ENCODE measurements at regions not wholly inside any gene's neighbourhood (a gene's known extent, or its start where the extent isn't known, plus 50 kb on each side); places are given as distances from the start of the nearest gene placed in this dataset.

DNA sequence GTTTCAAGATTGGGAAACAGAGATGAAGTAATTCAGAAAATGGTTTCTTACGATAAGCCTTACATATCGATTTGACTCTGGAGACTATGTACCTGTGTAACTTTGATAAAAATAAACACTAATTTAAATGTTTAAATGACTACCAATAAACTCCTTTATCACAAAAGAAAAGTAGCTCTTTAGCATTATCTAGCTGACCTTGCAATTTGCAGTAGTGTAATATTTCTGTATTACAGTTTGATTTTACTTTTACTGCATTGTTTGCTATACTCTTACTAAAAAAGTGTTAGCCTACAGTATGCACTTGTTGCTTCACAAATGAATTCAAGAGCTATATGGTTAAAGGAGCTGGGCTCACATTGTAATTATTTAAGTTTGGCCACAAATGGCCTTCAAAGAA lies 77.8 kb upstream of the ZNF804B start:
- no peak for DNase-seq (ENCODE audit: low read depth)
- no peak overlapping the region for H3K4me3 ChIP-seq (ENCODE audit: low read length)
- TF ChIP-seq, protein P1, sequence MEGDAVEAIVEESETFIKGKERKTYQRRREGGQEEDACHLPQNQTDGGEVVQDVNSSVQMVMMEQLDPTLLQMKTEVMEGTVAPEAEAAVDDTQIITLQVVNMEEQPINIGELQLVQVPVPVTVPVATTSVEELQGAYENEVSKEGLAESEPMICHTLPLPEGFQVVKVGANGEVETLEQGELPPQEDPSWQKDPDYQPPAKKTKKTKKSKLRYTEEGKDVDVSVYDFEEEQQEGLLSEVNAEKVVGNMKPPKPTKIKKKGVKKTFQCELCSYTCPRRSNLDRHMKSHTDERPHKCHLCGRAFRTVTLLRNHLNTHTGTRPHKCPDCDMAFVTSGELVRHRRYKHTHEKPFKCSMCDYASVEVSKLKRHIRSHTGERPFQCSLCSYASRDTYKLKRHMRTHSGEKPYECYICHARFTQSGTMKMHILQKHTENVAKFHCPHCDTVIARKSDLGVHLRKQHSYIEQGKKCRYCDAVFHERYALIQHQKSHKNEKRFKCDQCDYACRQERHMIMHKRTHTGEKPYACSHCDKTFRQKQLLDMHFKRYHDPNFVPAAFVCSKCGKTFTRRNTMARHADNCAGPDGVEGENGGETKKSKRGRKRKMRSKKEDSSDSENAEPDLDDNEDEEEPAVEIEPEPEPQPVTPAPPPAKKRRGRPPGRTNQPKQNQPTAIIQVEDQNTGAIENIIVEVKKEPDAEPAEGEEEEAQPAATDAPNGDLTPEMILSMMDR (conservative IDR thresholded peaks at IDR 0.05; ENCODE audit: low read depth, low read length), result no peak

DNA sequence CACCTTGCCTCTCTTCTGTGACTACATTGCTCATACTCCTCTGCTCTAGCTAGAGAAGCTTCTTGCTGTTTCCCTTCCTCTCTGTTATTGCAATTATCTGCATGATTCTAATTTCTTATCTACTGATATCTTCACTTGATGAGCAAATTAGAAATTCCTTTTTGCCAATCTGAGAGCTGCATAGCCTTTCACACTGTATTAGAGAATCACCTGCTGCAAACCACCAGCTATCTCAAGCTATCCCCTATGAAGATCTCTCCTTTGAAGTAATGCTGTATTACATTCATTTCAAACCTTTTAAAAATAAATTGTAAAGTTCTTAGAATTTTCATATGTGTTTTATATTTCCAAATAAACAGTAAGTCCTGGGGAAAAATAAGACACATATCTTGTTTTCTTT lies 89.0 kb upstream of the ZNF804B start:
- no peak for DNase-seq (ENCODE audit: low read depth)
- no peak overlapping the region for H3K4me3 ChIP-seq (ENCODE audit: low read length)
- TF ChIP-seq, protein P1 (conservative IDR thresholded peaks at IDR 0.05; ENCODE audit: low read depth, low read length), result no peak

DNA sequence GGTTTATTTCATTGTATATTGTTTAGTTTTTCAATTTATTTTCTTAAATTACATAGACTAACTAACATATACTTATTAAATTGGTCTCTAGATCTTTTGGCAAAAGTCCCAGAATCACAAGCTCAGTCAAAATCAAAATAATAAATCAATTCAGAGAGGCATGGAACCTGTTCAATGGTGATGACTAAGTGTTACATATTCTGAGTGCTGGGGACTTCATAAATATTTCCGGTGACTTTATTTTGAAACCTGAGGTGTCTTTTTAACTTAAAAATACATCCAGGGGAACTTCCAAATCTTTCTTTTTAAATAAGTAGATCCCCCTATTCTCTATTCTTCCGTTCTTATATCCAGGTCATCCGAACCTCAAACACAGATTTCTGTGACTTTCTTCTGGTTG lies 89.6 kb upstream of the ZNF804B start:
- no peak overlapping the region for H3K4me3 ChIP-seq (ENCODE audit: low read length)
- peak; percentile 16 for DNase-seq (ENCODE audit: low read depth)
- TF ChIP-seq, protein P1 (conservative IDR thresholded peaks at IDR 0.05; ENCODE audit: low read depth, low read length), result no peak

DNA sequence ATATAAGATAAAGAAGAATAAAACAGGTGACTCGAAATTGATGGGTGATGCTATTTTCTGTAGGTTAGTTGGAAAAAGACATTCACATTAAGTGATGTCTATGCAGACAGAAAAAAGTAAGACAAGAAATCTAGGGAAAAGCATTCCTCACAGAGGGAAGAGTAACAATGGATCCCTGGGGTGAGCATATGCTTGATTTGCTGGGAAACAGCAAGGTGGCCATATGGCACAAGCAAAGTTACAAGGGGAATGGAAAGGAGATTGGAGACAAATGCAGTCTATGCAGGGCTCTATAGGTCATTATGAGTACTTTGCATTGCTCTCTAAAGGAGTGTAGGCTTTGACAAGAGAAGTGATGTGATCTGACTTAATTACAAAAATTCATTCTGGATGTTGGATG lies 90.9 kb upstream of the ZNF804B start:
- TF ChIP-seq, protein P1 (conservative IDR thresholded peaks at IDR 0.05; ENCODE audit: low read depth, low read length), result no peak
- DNase-seq (ENCODE audit: low read depth), result no peak
- no peak overlapping the region for H3K4me3 ChIP-seq (ENCODE audit: low read length)

DNA sequence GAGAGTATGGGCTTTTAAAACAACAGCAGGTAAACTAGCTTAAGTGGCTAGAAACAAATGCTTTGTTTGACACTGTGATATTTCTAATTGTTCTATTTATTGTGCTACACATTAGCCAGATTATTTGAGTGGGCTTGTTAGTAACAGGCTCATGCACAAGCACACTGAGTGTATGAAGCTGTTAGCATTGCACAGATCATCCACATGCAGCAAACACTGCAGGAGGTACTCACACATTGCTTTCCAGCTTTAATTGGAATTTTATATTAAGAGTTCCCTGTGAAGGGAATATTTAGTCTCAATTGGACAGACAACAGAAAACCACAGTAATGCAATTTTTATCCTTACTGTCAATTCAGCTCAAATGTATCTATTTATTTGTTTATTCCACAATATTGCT lies 92.9 kb upstream of the ZNF804B start:
- no peak for DNase-seq (ENCODE audit: low read depth)
- H3K4me3 ChIP-seq (ENCODE audit: low read length), result no peak overlapping the region
- TF ChIP-seq, protein P1 (conservative IDR thresholded peaks at IDR 0.05; ENCODE audit: low read depth, low read length), result no peak

DNA sequence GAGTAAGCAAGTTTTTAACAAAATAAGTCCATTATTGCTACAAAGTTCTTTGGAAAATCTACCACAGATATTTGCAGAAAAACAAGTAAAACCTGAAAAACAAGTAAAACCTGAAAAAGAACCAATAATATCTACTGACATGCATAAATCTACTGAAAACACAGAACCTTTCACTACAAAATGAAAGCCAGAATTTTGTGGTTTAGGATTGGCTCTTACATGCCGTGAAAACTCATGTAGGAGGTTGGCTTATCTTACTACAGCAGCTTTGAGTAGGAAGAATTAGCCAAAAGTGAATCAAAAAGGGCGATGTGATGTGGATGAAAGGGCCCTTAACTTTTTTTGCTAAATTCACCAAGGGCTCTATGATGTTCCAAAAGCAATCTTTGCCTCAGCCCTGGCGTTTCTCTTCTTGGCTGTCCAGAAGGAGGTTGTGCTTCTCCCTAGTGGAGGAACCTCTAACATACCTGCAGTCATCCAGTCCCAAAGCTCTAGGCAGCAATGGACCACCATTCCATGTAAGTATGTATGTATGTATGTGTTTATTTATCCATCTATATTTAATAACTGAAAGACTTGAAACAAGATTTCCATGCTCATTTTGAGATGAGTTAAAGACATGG lies 93.5 kb upstream of the ZNF804B start:
- no peak for DNase-seq (ENCODE audit: low read depth)
- TF ChIP-seq, protein P1 (conservative IDR thresholded peaks at IDR 0.05; ENCODE audit: low read depth, low read length), result no peak
- H3K4me3 ChIP-seq (ENCODE audit: low read length), result no peak overlapping the region

DNA sequence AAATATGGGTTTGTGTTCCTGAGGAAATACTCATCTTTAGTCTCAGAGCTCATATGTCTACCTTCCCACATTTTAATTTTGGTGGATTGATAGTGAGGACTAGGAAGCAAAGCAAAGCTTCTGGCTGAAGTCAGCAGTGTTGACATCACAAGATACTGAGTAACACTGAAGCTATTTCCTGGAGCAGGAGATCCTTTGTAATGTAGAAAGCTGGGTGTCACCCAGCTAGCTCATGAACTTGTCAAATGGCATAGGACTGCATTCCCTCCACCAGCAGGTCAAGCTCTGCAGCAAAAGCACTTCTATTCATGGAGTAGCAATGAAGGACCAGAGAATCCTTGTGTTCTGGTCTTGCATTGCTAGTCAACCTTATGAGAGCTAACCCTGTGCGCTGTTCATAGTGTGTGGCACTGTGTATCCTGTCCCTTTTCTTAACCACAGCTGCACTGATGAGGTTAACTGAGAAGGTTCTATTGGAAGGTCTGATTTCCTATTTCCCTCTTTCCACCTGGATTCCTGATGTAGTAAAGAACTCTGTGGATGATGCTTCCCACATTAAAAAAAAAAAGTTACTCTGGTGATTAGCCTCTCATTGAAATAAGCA lies 94.8 kb upstream of the ZNF804B start:
- DNase-seq (ENCODE audit: low read depth), result peak; percentile 77
- H3K4me3 ChIP-seq (ENCODE audit: low read length), result no peak overlapping the region
- TF ChIP-seq, protein P1 (conservative IDR thresholded peaks at IDR 0.05; ENCODE audit: low read depth, low read length), result no peak

Measured in retinal pigment epithelial cell (primary cell).